ENCODE measurements at regions not wholly inside any gene's neighbourhood (a gene's known extent, or its start where the extent isn't known, plus 50 kb on each side); places are given as distances from the start of the nearest gene placed in this dataset.

DNA sequence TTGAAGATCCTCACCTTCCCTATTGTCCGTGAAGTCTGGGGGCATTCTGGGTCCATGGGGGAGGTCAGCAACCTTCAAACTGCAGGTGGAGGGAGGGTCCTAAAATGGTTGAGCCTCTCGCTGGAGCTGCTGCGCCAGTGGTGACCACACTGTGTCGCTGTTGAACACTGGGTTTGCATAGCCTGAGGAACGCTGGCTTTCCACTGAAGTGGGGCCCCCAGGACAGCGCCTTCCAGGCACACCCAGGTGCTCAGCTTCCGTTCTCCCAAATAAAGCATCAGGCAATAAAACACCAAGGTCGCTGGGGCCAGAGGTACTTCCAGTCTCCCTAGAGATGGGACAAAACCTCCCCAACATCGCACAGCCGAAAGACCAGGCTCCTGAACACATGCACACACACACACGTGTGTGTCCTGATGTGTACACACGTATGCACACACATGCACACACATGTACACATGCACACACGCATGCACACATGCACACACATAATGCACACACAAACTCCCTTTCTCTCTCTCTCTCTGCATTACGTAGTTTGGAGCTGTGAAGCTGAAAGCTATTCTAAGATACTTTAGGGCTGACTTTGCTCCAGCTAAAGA is 120.6 kb downstream of the IRF8 start:
- DNase-seq: no peak

GRCh38 chr16:86020971-86021370 is 122.0 kb downstream of the IRF8 start:
- no peak for DNase-seq

DNA sequence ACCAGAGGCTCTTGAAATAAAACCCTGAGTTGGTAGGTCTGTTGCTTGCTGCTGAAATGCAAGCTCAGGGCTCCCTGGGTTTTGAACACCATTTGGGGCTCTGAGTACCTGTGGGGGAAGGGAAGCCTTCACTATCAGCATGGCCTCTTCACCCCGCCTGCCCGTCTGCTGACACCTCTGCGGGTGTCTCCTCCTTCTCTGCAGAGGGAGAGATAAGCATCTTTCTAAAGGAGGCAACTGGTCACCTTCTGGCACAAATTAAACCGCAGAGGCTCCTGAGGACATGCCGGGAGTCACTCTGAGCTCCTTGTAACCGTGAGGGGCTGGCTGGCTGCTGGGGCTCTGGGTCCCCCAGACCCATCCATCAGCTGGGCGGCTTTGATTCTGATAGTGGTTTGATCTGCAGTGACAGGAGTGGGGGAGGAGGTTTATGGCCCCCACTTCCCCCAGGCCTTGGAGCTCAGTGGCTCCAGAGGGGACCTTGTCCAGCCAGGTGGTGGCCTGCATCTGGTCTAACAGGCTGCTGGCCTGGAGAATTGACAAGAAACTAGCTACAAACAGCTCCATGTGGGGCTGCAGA is 123.5 kb downstream of the IRF8 start:
- no peak for DNase-seq

GRCh38 chr16:86024210-86024609 is 125.2 kb downstream of the IRF8 start:
- DNase-seq: no peak

DNA sequence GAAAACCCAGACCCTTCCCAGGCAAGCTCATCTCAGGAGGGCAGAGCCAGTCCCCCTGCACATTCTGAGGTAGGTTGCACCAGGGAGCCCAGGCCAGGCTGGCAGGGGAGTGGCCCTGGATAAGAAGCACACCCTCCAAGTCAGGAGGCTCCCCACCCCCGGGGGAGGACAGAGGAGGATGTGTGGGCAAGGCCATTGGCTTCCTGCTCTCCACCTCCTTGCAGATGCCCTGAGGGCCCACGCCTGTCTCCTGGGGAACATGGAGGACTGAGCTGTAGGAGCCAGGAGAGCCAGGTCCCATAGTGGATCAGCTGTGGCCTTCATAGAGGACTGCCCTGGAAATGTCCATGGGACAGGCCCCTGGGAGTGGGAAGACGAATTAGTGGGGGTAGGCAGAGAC is 126.7 kb downstream of the IRF8 start:
- no peak for DNase-seq

- DNase-seq: no peak
These were observed 127.4 kb downstream of the IRF8 start for GRCh38 chr16:86026171-86026910.

- DNase-seq: no peak
These were observed 128.0 kb downstream of the IRF8 start for GRCh38 chr16:86026916-86027315.

DNA sequence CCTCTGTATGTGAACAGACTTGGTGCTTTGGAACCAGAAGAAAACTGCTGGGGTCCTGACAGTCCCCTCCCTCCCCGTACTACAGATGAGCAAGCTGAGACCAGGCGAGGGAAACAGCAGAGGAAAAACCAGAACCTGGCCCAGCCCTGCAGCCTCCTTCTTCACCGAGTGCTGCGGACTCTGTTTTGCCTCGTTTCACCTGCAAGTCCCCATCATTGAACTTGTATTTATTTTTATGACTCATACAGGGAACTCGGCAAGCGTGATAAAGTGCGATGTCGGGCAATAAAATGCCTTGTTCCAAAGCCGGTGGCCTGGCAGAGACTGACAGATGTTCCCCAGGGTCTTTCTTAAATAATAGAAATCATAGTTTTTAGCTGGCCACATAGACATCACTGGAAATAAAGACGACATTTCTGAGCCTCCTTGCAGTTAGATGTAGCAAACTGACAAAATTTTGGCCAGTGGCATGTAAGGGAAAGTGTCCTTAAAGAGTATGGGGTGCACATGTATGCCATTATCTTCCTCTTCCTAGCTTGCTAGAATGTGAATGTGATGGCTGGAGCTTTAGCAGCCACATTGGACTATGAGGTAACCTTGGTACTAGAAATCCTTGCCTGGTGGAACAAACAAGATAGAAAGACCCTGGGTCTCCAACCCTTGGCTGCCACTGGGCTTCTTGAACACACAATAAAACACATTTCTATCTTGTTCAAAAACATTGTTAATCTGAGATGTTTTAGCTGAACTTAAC is 128.6 kb downstream of the IRF8 start:
- no peak for DNase-seq

DNA sequence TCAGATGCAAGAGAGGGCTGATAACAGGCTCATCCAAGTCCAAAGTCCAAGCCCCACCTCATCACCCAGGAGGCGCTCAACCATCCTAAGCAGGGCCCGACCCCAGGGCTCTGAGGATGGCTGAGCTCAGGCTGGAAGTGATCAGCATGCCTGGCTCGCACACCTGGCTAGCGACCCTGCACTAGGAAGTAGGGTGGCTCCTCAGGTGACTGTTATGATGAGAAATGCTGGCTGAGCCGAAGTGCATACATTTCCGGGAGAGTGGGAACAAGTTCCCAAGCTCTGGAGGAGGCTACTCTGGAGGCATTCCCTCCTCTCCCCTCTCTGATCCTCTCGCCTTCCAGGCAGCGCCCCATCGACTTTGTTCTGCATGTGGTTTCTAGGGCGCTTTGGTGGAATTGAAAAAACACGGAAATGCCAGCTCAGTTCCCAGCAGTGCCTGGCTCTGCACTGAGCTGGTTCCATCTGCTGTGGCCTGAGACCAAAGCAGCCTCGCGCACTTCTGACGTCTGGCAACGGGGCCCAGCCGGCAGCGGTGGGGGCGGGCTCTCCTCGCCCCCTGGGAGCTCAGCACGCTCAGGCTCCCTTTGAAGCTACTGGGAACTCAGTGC is 130.3 kb downstream of the IRF8 start:
- DNase-seq: no peak

GRCh38 chr16:86030116-86030515 is 131.2 kb downstream of the IRF8 start:
- DNase-seq: no peak

- DNase-seq: no peak
These were observed 132.2 kb downstream of the IRF8 start for GRCh38 chr16:86031141-86031678.

DNA sequence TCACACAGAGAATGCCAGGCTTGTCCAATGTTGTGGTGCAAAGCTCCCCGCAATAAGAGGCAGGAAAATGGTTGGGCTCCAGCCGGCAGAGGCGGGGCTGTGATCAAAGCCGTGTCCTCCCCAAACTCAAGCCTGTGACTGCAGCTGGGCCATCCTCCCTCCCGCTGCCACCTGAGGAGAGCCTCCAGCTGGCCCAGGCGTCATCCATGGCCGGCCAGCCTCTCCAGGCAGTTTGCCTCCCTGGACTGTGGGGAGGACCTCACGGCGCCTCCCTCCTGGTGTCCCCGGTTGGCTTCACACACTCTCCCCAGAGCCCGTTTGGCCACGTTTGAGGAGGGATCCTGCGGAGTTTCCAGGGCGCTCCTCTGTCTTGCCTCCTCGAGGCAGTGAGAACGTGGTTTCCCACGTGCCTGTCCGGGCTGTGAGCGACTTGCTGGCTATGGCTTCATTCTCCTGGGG is 134.1 kb downstream of the IRF8 start:
- no peak for DNase-seq

GRCh38 chr16:86033971-86034370 is 135.0 kb downstream of the IRF8 start:
- DNase-seq: no peak

DNA sequence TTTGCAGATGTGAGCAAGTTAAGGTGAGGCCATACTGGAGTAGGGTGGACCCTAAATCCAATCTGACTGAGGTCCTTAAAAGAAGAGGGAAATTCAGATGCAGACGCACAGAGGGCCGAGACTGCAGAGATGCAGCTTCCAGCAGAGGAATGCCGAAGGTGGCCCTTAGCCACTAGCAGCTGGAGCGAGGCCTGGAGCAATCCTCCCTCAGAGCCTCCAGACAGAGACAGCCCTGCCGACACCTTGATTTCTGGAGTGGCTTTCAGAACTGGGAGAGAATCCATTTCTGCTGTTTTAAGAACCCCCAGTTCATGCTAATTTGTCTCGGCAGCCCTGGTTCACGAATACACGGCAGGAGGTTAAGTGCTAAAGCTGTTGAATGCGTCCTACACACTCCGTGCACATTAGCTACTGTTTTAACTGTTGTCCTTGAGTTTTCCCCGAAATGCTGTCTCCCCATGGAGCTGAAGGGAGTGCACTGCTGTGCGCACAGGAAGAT is 135.5 kb downstream of the IRF8 start:
- no peak for DNase-seq

GRCh38 chr16:86035906-86036305 is 136.9 kb downstream of the IRF8 start:
- DNase-seq: no peak

GRCh38 chr16:86037999-86038925 is 139.3 kb downstream of the IRF8 start:
- DNase-seq: no peak

- no peak for DNase-seq
These were observed 140.0 kb downstream of the IRF8 start for GRCh38 chr16:86038926-86039310.

DNA sequence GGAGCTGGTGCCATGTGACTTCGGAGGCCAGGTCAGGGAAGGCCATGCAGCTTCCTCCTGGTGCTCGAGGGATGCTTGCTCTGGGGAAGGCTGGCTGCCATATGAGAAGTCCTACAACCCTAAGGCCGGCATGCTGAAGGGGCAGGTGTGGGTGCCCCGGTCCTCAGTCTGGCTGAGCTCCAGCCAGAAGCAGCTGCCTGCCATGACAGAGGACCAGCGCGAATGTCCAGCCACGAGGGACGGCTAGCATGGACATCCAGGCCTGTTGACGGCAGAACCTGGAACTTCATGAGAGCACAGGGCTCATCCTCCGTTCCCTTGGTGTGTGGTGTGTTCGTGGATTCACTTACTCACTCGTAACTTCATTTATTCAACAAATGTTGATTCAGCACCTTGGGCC is 140.6 kb downstream of the IRF8 start:
- DNase-seq: no peak

DNA sequence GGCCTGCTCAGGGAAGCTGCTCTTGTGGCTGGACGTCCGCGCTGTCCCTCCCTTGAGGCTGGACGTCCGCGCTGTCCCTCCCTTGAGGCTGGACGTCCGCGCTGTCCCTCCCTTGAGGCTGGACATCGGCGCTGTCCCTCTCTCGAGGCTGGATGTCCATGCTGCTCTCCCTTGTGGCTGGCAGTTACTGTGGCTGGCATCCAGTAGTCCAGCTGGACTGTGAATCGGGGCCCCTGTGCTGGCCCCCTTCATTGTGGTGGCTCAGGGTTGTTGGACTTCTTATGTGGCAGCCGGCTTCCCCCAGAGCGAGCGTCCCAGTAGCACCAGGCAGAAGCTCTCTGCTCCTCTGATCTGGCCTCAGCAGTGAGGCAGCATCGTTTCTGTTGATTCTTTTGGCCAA is 141.5 kb downstream of the IRF8 start:
- DNase-seq: no peak

DNA sequence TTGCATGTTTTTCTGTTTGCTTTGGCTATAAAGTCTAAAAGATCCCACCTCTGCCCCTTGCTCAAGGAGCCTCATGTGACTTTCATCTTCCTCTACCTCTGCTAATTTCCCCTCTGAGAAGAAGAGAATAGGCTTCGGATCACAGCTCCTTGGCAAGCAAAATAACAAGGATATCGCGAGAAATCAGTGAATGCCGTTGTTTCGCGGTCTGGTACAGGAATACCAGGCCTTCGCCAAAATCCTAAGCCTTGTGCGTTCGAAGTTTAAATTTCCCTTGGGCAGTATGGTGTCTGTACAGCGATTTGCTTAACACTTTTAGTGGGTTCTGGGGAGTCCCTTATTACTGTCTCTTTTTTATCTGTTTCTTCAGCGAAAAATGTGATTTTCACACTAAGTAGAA is 142.3 kb downstream of the IRF8 start:
- DNase-seq: no peak

DNA sequence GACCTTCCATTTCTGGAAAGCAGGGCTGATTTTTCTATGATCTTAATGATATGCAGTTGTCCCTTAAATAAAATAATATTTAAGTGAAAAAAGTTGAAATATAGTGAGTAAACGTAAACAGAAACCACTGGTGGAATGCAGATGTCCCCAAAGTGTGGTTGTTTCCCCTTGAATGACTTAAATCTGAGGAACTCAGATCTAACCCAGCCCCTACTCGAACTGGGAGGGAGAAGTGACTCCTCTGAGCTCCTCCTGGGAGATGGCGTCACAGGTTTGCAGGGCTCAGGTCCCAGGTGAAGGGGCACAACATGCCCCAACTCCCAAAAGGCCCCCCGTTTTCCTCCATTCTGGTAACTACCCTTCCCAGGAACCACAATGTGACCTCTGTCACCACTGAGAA is 142.8 kb downstream of the IRF8 start:
- DNase-seq: no peak

DNA sequence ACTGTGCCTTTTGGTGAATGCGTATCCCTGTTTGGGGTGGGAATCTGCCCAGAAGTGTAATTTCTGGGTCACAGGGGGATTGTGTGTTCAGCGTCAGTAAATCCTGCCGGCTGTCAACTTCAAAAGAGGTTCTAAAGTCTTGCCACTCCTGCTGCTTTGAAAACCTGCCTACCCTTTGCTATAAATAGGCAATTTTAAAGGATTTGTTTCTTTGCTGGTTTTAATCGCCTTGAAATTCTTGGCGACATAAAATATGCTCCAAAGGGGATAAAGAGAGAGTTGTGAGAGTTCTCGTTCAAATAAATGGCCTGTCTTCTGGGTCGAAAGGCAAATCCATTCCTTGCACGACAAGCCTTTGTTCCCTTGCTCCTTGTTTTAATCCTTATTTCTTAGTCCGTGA is 143.4 kb downstream of the IRF8 start:
- DNase-seq: no peak
